ENCODE measurements at regions not wholly inside any gene's neighbourhood (a gene's known extent, or its start where the extent isn't known, plus 50 kb on each side); places are given as distances from the start of the nearest gene placed in this dataset.

DNA sequence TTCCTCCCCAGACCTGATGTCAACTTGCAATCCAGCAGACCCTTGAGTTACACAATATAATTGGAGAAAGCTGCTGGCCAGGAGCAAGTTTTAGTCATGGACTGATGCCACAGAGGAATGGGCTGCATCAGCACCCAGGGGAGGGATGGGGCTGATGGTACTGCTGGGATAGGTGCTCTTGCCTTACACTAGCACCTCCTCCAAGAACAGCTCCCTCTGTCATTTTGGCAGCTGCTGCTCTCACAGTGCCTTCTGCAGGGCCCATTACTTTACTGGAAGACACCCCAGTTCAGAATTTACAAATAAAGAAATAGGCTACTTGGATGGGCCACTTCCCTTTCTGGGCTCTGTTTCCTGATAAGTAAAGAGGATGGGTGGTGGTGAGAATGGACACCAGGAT, 85.3 kb upstream of the RORA start:
- CTCF ChIA-PET = no interaction called here
- TF ChIP-seq, protein P1, sequence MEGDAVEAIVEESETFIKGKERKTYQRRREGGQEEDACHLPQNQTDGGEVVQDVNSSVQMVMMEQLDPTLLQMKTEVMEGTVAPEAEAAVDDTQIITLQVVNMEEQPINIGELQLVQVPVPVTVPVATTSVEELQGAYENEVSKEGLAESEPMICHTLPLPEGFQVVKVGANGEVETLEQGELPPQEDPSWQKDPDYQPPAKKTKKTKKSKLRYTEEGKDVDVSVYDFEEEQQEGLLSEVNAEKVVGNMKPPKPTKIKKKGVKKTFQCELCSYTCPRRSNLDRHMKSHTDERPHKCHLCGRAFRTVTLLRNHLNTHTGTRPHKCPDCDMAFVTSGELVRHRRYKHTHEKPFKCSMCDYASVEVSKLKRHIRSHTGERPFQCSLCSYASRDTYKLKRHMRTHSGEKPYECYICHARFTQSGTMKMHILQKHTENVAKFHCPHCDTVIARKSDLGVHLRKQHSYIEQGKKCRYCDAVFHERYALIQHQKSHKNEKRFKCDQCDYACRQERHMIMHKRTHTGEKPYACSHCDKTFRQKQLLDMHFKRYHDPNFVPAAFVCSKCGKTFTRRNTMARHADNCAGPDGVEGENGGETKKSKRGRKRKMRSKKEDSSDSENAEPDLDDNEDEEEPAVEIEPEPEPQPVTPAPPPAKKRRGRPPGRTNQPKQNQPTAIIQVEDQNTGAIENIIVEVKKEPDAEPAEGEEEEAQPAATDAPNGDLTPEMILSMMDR (IDR thresholded peaks at IDR 0.05; ENCODE audit: low read depth, low read length) = no peak
- no peaks in the 10 kb centered on the region for H3K27me3 ChIP-seq (ENCODE audit: control insufficient read depth, insufficient read depth, low read length)
- DNase-seq (ENCODE audit: low read depth, low spot score) = no peak
- no peak overlapping the region for H3K4me3 ChIP-seq (ENCODE audit: low read depth, low read length)
- POLR2A ChIA-PET = no interaction called here
- no peaks in the 10 kb centered on the region for H3K9me3 ChIP-seq (ENCODE audit: control insufficient read depth, insufficient read depth, low read length)
- no peak overlapping the region for H3K27ac ChIP-seq (ENCODE audit: low read depth, low read length)

DNA sequence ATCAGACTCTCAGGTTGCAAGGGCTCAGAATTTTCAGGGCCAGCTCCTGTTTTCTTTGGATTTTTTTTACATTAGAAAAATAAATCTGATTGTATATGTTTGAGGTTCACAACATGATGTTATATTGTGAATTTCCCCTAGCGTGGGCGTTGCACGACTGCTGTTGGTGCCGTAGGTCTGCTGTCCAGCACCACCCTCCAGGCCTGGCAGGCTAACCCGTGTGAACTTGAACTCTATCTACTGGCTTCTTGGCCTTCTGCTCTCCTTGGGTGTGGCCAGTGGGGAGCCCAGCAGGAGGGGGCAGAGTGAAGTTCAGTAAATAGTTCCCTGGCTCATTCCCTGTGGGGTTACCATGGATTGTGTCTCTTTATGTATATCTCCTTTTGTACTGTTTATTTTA, 80.5 kb upstream of the RORA start:
- TF ChIP-seq, protein P1 (IDR thresholded peaks at IDR 0.05; ENCODE audit: low read depth, low read length) = no peak
- H3K27ac ChIP-seq (ENCODE audit: low read depth, low read length) = no peak overlapping the region
- CTCF ChIA-PET = no interaction called here
- no peak overlapping the region for H3K4me3 ChIP-seq (ENCODE audit: low read depth, low read length)
- no peak for DNase-seq (ENCODE audit: low read depth, low spot score)
- POLR2A ChIA-PET = no interaction called here
- no peaks in the 10 kb centered on the region for H3K9me3 ChIP-seq (ENCODE audit: control insufficient read depth, insufficient read depth, low read length)
- H3K27me3 ChIP-seq (ENCODE audit: control insufficient read depth, insufficient read depth, low read length) = no peaks in the 10 kb centered on the region

DNA sequence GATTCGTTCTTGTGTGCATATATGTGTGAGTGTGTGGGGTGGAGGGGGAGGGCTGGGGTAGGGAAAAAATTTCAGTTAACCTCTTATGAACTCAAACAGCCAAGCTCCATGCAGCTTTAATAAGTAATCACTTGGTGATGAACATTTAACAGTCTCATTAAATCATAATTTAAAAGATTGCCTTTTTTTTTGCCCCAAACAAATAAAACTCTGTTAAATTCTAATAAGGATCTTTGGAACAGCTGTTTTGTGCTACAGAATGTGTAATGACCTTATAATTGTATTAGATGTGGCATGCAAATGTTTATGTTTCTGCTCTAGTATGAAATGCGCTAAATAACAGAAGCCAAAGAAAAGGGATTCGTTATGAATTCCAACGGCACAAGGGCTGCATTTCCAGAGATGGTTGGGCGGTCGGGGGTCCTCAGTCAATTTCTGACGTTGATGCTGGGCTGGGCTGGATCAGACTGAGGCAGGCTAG, 80.0 kb upstream of the RORA start:
- ChIA-PET CTCF (no interaction called here), POLR2A (no interaction called here)
- no peaks in the 10 kb centered on the region for H3K27me3 ChIP-seq (ENCODE audit: control insufficient read depth, insufficient read depth, low read length)
- no peak for DNase-seq (ENCODE audit: low read depth, low spot score)
- TF ChIP-seq, protein P1 (IDR thresholded peaks at IDR 0.05; ENCODE audit: low read depth, low read length) = no peak
- no peaks in the 10 kb centered on the region for H3K9me3 ChIP-seq (ENCODE audit: control insufficient read depth, insufficient read depth, low read length)
- no peak overlapping the region for H3K27ac ChIP-seq (ENCODE audit: low read depth, low read length)
- no peak overlapping the region for H3K4me3 ChIP-seq (ENCODE audit: low read depth, low read length)

DNA sequence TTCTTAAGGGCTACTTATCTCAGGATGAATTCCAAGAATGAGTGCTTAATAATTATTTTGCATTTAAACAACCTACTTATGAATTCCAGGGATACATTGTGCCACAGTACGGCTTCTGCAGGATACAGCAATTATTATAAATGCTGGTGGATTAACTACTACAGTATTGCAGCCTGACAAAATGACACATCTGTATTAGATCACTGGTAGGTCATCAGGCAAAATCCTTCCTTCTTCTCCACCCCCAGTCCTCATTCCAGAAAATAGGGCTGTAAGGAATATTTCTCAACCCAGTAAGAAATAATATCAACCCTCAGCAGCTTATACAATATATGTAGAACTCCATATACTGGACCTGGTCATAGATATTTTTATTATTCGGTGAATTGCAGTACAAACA, 79.3 kb upstream of the RORA start:
- Histone ChIP-seq H3K4me3 (ENCODE audit: low read depth, low read length) (no peak overlapping the region), H3K9me3 (ENCODE audit: control insufficient read depth, insufficient read depth, low read length) (no peaks in the 10 kb centered on the region), H3K27ac (ENCODE audit: low read depth, low read length) (no peak overlapping the region), H3K27me3 (ENCODE audit: control insufficient read depth, insufficient read depth, low read length) (no peaks in the 10 kb centered on the region)
- TF ChIP-seq, protein P1 (IDR thresholded peaks at IDR 0.05; ENCODE audit: low read depth, low read length) = no peak
- CTCF ChIA-PET = no interaction called here
- DNase-seq (ENCODE audit: low read depth, low spot score) = no peak
- POLR2A ChIA-PET = interaction anchor here (0.5 kb wide), 1 partner anchor 82 kb away, joined by 3 read pairs; no protein-coding TSS in a partner anchor

DNA sequence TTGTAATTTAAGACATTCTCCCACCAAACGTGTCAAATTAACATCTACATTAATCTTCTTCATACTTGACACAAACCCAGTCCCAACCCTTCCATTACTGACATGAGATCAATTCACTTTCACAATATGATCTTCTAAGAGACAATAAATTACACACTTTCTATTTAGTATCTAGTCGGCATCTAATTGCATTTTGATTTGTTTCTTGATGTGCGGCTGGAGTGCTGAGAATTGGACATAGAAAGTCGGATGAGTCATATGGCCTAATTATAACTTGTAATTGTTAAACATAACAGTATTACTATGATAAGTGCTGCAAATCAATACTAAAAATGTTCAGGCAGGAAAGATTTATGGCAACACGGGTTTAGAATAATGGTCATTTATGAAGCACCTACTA, 78.4 kb upstream of the RORA start:
- Histone ChIP-seq H3K27me3 (ENCODE audit: control insufficient read depth, insufficient read depth, low read length) (no peaks in the 10 kb centered on the region), H3K9me3 (ENCODE audit: control insufficient read depth, insufficient read depth, low read length) (no peaks in the 10 kb centered on the region), H3K27ac (ENCODE audit: low read depth, low read length) (no peak overlapping the region), H3K4me3 (ENCODE audit: low read depth, low read length) (no peak overlapping the region)
- DNase-seq (ENCODE audit: low read depth, low spot score) = no peak
- CTCF ChIA-PET = no interaction called here
- POLR2A ChIA-PET = no interaction called here
- TF ChIP-seq, protein P1 (IDR thresholded peaks at IDR 0.05; ENCODE audit: low read depth, low read length) = no peak

Measured in AG04450 (cell line).